Right lobe of liver (tissue), 6 donors: ENCODE measurements at regions not wholly inside any gene's neighbourhood (a gene's known extent, or its start where the extent isn't known, plus 50 kb on each side); places are given as distances from the start of the nearest gene placed in this dataset.

Experiments
- ATAC-seq, 4 donors: fragments of 200-7000 bp; cut with Tn5 transposase; one replicate each; pipeline ENCODE4 v1.9.1; 2020; ENCODE audit warnings: mild to moderate bottlenecking in 4 of 4, moderate library complexity in 4 of 4
- DNase-seq, 3 donors: peaks; one replicate each; pipeline ENCODE4 v3.0.0-alpha.2; 2020
- H3K27ac ChIP-seq, 3 donors: fragments of 200-600 bp; one replicate each; pipeline ENCODE4 v1.8.0; 2022
- H3K27me3 ChIP-seq, 2 donors: fragments of 200-600 bp; one replicate each; pipeline ENCODE4 v1.8.0; 2022
- H3K36me3 ChIP-seq, 4 donors: fragments of 200-600 bp; sonication (generic) in 1 of 4; one replicate each; pipeline versions ENCODE4 v1.5.1 to v1.8.0; 2017 to 2022; ENCODE audit warnings: control low read depth in 1 of 4
- H3K4me1 ChIP-seq, 4 donors: fragments of 200-600 bp; sonication (generic) in 1 of 4; one replicate each; pipeline versions ENCODE4 v1.5.1 to v1.8.0; 2017 to 2022; ENCODE audit warnings: control low read depth in 1 of 4
- H3K4me3 ChIP-seq, 3 donors: fragments of 200-600 bp; one replicate each; pipeline ENCODE4 v1.8.0; 2022
- H3K9me3 ChIP-seq, 4 donors: fragments of 200-600 bp; sonication (generic) in 1 of 4; one replicate each; pipeline versions ENCODE4 v1.5.1 to v1.8.0; 2017 to 2022; ENCODE audit warnings: control low read depth in 1 of 4
- POLR2A ChIP-seq: fragments of 450-650 bp; IDR thresholded peaks from one replicate; pipeline ENCODE4 v1.6.1; 2017; ENCODE audit warnings: antibody characterized with exemption, mild to moderate bottlenecking
- WGBS: methylation state at CpG from one replicate; pipeline ENCODE4 v1.1.6; 2018; ENCODE audit warnings: low coverage, low lambda C conversion rate; ENCODE audit not compliant: insufficient coverage; ENCODE audit errors: missing lambda C conversion rate; 5-methylcytosine and 5-hydroxymethylcytosine counted together
- intact Hi-C, 2 donors: fragments of 100-400 bp; cut with DNase I; formaldehyde crosslinking; loops; one replicate each; pipeline versions ENCODE4 v1.11.2 to v1.14.1; 2022
- TF ChIP-seq, protein P1 (sequence below), 4 donors: fragments of 200-600 bp in 3 of 4; fragments of 450-650 bp in 1 of 4; IDR thresholded peaks; one replicate each; pipeline versions ENCODE4 v1.5.1 to v1.8.0; 2016 to 2022; ENCODE audit warnings: antibody characterized with exemption in 4 of 4, mild to moderate bottlenecking in 2 of 4
- donor health status: DM: no; HTN: yes; CAD: no.
- donor health status: DM: no; HTN: no; CAD: no.
- donor health status: DM: no; HTN: no; CAD: no.
- donor health status: DM: no; HTN: yes; CAD: no.
- donor health status: DM: no; HTN: yes; CAD: no.

DNA sequence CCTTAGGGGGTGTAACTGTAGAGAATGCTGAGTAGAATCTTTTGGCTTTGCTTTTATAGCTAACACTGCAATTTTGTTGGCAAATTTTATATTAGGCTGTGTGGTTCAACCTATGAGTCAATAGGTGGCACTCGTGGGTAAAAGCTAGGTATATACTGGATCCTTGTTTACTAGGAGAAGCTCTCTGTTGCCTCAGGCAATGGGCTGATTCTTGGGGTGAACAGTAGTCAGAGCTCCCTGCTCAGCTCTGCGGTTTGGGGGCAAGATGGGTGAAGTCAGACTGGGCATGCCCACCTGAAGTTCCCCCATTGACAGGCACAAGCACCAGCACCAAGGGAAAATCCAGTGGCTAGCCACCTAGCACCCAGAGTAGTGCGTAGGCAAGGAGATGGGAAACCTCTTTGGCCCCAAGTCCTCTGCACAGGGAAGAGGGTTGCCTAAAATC is 238.7 kb downstream of the FAM181B start:
- DNase-seq (no peak), ATAC-seq (peak in 1 of 4 donors; percentile 24)
- H3K4me1 ChIP-seq: no peaks in the 10 kb centered on the region
- H3K27ac ChIP-seq: no peak overlapping the region
- H3K9me3 ChIP-seq: no peaks in the 10 kb centered on the region
- 6% methylated on average over 1 of the region's 3 CpGs for WGBS
- intact Hi-C loops: no loop called here
- no peak for TF ChIP-seq POLR2A
- TF ChIP-seq, protein P1, sequence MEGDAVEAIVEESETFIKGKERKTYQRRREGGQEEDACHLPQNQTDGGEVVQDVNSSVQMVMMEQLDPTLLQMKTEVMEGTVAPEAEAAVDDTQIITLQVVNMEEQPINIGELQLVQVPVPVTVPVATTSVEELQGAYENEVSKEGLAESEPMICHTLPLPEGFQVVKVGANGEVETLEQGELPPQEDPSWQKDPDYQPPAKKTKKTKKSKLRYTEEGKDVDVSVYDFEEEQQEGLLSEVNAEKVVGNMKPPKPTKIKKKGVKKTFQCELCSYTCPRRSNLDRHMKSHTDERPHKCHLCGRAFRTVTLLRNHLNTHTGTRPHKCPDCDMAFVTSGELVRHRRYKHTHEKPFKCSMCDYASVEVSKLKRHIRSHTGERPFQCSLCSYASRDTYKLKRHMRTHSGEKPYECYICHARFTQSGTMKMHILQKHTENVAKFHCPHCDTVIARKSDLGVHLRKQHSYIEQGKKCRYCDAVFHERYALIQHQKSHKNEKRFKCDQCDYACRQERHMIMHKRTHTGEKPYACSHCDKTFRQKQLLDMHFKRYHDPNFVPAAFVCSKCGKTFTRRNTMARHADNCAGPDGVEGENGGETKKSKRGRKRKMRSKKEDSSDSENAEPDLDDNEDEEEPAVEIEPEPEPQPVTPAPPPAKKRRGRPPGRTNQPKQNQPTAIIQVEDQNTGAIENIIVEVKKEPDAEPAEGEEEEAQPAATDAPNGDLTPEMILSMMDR (IDR thresholded peaks at IDR 0.05): peak in 2 of 4 donors; percentile 10 to 20
- H3K4me3 ChIP-seq: no peak overlapping the region
- no peaks in the 10 kb centered on the region for H3K36me3 ChIP-seq
- no peaks in the 10 kb centered on the region for H3K27me3 ChIP-seq

DNA sequence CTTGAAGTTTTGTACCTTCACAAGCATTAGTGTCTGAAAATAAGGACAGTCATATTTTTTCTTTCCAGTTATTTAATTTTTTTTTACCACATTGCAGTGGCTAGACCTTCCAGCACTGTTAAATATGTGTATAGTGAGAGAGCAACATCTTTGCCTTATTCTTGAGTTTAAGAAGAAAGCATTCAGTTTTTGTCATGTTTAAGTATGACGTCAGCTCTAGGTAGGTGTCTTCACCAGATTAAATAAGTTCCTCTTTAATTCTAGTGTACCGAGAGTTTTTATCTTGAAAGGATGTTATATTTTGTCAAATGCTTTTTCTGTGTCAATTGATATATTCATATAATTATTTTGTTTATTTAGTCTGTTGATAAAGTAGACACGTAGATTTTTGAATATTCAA is 258.8 kb downstream of the FAM181B start:
- H3K4me1 ChIP-seq: no peaks in the 10 kb centered on the region
- intact Hi-C loops: no loop called here
- no peaks in the 10 kb centered on the region for H3K27me3 ChIP-seq
- H3K27ac ChIP-seq: no peak overlapping the region
- DNase-seq: no peak
- no peak for TF ChIP-seq POLR2A
- TF ChIP-seq, protein P1 (IDR thresholded peaks at IDR 0.05): no peak
- no peaks in the 10 kb centered on the region for H3K36me3 ChIP-seq
- 48% methylated on average over 3 of the region's 3 CpGs for WGBS
- H3K4me3 ChIP-seq: no peak overlapping the region
- no peak for ATAC-seq
- H3K9me3 ChIP-seq: no peaks in the 10 kb centered on the region

DNA sequence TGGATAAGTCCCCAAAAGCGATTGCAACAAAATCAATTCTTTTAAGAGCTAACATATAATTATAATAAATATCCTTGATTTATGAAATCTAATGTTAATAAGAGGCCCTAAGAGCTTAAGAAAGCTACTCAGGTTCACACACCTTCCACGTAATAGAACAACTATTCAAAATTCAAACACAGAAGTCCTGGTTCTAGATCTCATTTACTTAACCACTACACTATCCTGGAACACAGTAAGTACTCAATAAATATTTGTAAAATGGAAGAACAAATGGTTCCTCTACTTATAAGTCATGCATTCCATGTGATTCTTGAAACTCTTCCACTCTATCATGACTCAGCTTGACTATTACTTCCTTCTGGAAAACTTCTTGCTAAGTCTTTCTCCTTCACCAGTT is 268.2 kb downstream of the FAM181B start:
- Histone ChIP-seq H3K36me3 (no peaks in the 10 kb centered on the region), H3K27ac (no peak overlapping the region), H3K4me3 (no peak overlapping the region), H3K27me3 (no peaks in the 10 kb centered on the region), H3K4me1 (no peaks in the 10 kb centered on the region), H3K9me3 (no peaks in the 10 kb centered on the region)
- DNase-seq (no peak), ATAC-seq (no peak)
- TF ChIP-seq, protein P1 (IDR thresholded peaks at IDR 0.05): no peak
- no peak for TF ChIP-seq POLR2A
- WGBS: 60% methylated on average over 2 of the region's 2 CpGs
- intact Hi-C loops: no loop called here

DNA sequence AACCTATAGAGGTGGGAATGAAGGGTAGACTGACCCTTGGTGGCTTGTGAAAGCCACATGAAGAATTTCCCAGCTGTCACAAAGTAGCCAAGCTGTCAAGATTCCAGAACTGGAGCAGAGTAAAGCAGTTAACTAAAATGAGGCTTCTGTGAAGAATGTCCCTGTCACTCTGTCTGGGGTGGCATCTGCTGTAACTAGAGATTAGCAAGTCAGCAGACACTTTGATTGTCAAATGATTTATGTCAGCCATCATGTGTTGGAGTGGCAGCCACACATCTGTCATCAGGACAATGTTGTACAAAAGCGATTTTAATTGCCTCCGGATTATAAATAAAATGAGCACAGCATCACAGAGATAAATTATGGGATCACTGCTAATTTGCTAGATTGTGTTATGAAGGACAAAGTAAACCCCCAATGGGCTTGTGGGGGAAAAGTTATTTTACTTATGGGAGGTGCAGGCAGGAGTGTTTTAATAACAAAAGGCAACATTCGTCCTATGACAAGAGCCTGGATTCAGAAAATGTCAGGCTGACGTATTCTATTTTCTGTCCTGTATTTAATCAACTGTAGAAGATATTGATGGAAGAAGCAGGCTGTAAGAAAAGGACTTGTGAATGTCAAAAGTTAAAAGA is 270.9 kb downstream of the FAM181B start:
- H3K9me3 ChIP-seq: no peaks in the 10 kb centered on the region
- no peaks in the 10 kb centered on the region for H3K4me1 ChIP-seq
- H3K27ac ChIP-seq: no peak overlapping the region
- no peak overlapping the region for H3K4me3 ChIP-seq
- ATAC-seq (no peak), DNase-seq (no peak)
- H3K27me3 ChIP-seq: no peaks in the 10 kb centered on the region
- 49% methylated on average over 4 of the region's 4 CpGs for WGBS
- TF ChIP-seq, protein P1 (IDR thresholded peaks at IDR 0.05): no peak
- no peak for TF ChIP-seq POLR2A
- intact Hi-C loops: no loop called here
- H3K36me3 ChIP-seq: no peaks in the 10 kb centered on the region
